ENCODE measurements at regions not wholly inside any gene's neighbourhood (a gene's known extent, or its start where the extent isn't known, plus 50 kb on each side); places are given as distances from the start of the nearest gene placed in this dataset.
A peak's percentile ranks its signal among the peaks of the same experiment; 100 is the strongest.
"Not testable (repeated sequence)": the region's sequence is repeated elsewhere in the genome, so short reads cannot be mapped to it uniquely, and the experiment has no call there.

DNA sequence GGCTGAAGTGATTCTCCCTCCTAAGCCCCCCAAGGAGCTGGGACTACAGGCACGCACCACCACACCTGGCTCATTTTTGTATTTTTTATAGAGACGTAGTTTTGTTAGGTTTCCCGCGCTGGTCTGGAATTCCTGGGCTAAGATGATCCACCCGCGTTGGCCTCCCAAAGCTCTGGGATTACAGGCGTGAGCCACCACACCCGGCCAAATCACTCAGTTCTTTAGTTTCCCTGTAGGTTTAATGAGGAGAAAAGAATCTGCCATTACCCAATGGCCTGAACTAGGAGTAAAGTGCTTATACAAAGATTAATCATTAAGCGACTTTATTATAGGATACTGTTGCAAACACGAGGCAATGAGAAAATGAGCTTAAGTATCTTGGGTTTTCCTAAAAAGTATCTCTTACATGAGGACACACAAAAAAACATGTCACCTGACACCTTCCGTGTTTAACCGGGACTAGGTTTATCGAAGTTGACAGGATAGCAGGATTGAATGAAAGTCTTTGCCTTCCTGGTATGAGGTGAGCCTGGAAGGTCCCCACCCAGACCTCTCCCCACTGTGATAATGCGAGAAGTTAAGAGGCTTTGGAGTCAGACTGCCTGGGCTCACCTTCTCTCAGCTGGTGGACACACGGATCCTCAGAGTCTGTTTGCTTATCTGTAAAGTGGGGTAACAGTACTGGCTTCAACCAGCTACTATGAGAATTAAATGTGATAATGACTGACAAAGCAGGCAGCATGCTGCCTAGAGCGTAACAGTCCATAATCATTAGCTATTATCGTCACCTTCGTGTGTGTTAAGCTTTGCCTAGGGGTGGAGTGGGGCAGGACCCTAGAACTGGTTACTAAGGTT lies 133.5 kb upstream of the KRAS start:
- DNase-seq (ENCODE audit: low read depth, low spot score), result no peak

DNA sequence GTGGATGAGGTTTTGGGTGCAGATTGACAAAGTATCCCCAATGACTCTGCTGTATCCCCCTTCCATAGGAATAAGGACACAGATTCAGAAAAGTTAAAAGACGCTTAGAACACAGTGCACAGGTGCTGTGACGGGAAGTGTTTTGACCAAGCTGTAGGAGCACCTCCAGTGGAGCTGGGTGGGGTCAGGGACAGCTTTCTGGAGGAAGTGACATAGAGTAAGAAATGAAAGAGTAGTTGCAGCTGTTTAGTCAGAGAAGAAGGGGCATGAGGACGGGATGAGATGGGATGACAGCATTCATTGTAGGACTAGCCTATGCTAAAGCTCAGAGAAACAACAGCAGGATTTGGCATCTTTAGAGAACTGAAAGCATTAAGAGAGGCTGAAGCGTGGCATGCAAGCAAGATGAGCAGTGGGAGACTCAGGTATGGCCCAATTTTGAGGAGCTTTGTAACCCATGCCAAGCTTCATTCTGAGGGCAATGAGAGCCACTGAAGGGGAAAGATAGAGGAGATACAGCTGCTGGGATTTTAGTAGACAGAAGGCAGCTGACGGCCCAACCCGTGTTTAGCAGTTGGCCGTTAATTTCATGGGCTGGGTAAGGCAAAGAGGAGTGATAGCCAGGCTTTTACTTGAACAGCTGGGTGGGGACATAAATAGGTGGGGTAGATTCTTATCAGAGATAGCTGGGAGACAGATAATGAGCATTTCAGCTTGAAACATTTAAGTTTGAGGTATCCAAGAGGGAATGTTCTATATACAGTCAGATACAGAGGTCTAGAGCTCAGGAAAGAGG lies 131.8 kb upstream of the KRAS start:
- no peak for DNase-seq (ENCODE audit: low read depth, low spot score)

DNA sequence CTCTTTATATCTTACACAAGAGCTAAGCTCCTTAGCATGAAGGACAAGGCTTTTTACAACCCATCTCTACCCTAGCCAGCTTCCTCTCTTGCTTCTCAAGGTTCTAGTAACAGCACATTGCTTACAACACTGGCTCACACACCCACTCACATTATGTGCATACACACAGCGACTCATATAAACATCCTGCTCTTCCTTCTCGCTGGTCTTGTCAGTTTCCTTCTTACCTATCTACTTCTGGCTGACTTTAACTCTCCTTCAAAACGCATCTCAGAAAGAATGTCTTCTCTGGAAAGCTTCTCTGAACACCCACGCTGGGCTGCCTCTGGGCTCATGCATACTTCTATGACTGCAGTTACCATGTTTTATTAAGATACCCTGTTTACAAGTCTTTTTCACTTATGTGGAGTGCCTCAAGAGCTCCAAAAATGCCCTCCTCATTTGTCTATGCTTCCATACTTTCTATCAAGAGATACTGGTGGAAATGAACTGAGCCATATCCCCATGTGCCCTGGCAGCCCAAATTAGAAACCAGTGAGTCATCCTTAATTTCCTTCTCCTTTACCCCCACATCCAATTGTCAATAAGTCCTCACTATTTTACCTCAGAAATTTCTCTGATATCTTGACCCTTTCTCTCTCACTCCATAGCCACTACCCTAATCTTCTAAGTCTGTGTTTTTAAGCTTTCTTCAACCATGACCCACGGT lies 126.9 kb upstream of the KRAS start:
- no peak for DNase-seq (ENCODE audit: low read depth, low spot score)

DNA sequence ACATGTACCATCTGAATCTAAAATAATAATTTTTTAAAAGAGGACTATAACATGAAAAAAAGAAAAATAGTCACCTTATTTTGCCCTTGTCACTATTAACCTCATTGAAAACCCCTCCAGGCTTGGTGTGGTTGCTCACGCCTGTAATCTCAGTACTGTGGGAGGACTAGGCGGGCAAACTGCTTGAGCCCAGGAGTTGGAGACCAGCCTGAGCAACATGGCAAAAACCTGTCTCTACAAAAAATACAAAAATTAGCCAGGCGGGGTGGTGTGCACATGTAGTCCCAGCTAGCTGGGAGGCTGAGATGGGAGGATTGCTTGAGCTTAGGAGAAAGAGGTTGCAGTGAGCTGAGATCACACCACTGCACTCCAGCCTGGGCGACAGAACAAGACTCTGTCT lies 126.3 kb upstream of the KRAS start:
- no peak for DNase-seq (ENCODE audit: low read depth, low spot score)

DNA sequence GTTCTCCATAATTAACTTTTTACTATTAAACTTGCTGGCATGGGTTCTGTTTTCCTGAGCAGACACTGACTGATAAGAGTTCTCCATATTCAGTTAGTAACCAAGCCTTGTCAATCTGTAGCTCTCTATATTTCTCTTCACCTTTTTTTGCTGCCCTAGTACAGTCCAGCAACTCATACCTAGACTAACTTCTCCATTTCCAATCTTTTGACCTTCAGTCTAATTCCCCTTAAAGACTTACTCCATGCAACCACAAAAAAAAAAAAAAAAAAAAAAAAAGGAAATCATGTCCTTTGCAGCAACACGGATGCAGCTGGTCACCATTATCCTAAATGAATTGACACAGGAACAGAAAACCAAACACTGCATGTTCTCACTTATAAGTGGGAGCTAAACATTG lies 125.7 kb upstream of the KRAS start:
- DNase-seq (ENCODE audit: low read depth, low spot score), result no peak

DNA sequence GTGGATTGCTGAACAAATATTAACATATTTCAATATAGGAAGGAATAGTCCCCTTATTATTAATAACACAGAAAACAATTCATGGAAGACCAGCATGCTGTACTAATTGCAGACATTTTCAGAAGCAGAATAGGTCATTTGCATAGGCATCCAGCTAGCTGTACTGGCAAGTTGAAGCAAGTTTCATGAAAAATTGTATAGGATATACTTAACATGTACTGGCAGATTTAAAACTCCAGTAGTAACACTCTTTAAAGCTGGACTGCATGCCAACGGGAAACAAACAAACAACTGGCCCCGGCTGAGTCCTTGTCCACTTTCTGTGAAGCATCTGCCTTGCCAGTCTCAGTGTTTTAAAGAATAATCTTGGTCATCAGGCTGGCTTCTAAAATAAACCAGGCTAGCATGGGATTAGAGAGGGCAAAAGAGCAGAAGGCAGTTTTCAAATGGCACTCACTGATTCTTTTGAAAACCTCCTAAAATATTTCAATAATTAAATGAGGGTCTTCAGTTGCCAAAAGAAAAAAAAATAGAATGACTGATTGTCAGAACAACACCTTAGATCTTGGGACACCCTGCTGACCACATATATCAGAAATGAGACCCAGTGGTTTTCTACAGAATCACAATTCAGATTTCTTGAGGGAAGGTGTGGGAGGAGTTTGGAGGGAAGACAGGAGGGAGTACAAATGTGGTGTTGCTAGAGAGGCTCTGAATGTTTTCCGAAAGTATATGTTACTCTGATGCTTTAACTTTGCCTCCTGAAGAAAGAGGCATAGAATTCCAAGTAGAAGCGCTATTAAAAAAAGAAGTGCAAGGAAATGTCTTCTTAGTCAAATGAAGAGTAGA lies 122.5 kb upstream of the KRAS start:
- DNase-seq (ENCODE audit: low read depth, low spot score), result no peak

DNA sequence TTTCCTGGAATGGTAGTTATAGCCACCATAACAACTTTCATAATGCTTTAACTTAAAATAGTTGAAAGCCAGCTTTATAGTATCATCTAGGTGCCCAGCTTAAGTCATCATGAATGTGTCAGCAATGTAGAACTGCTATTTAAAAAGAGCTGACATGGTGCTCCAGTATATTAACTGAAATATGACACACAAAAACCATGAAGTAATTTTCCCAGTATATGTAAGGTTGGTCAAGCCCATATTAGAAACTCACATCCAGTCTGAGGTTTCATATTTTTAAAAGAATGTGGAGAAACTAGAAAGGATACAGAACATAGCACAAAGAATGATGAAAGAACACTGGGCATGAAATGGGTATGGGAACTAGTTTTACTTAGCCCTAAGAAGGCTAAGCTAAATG lies 121.3 kb upstream of the KRAS start:
- no peak for DNase-seq (ENCODE audit: low read depth, low spot score)

DNA sequence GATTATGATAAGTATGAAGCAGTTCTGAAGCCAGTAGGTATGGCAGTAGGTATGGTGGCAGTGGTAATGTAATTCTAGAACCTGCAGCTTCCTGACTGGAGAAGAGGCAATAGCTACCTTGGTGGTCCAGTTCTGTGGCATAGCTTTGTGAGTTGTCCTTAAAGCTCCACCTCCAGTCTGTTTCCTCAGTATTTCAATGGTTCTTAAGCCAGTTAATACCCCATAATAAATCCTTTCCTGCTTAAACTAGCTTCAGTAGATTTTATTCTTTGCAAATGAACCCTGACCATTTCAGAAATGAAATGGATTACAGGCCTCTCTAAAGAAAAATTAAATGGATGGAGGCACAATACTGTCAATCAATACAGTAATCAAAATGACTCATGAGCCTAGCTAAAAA lies 117.8 kb upstream of the KRAS start:
- no peak for DNase-seq (ENCODE audit: low read depth, low spot score)

DNA sequence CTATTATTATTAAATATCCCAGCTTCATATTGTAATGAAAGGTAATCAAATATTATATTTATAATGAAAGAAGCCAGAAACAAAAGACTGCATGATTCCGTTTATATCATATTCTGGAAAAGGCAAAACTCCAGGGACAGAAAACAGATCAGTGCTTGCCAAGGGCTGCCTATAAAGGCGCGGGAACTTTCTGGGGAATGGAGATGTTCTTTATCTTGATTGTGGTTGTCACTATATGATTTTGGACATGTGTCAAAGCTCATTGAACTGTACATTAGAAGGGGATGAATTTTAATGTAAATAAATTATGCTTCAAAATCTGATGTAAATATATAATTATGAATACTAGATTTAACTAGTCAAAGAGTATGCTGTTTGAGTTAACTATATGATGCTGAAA lies 115.4 kb upstream of the KRAS start:
- DNase-seq (ENCODE audit: low read depth, low spot score), result no peak

DNA sequence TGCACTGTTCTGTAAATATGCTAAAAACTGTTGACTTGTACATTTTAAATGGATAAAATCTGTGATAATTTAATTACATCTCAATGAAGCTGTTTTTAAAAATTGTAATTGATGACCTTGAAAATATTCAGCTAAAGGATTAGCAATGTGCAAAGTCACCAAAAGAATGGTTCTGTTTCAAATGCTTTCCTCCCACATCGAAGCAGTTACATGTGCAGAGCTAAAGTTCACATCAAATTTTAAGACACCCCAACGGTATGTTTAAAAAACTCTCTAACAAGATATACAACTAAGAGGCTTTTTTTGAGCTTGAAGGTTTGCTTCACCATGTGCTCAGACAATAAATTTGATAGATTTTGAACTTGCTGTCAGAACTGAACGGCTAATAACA lies 114.6 kb upstream of the KRAS start:
- DNase-seq (ENCODE audit: low read depth, low spot score), result no peak

DNA sequence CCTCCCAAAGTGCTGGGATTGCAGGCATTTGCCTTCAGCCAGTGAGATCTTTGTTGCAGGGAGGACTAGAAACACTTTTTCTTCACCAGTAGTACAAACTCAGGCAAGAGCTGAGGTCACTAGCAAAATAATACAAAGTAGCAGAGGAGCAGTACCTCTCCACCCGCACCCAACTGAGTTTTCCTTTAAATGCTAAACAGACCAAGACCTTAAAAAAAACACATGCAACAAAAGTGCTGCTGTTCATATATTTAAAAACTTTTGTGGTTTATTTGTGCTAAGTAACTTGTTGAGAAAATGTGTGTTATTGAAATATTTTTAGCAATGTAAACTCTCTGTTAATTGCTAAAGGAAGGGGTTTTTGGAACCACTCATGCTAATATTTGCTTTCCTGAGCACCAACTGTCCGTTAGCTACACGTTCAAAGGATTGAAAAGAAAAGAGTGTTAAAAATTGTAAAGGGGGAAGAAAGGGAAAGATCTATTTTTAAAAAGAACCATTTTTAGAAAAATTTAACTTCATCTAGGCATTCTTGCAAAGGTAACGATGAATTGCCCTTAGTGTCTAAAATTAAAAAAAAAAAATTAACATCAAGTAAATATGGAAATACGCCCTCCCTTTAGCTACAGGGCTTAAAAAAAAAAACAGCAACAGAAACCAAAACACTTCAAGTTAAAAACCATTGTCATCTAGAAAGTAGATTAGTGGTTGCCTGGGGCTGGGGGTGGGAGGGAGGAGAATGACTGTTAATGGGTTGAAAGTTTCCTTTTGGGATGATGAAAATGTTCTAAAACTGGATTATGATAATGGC lies 114.0 kb upstream of the KRAS start:
- DNase-seq (ENCODE audit: low read depth, low spot score), result peak; percentile 32

DNA sequence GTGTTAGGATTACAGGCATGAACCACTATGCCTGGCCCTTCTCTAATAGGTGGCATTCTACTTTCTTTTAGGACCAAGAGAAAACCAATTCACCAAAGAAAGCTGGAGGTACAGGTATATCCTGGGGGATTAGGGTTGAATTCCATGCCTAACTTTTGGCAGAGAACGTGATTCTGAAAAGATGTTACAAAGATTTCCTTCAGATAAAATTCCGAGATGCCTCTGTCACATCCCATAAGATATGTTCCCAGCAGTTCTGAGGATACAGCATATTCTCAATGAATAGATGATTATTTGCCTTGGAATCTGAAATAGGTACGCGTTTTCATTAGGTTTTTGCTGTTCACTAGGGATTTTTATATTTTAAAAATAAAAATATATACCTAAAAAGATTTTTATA lies 111.9 kb upstream of the KRAS start:
- DNase-seq (ENCODE audit: low read depth, low spot score), result no peak

DNA sequence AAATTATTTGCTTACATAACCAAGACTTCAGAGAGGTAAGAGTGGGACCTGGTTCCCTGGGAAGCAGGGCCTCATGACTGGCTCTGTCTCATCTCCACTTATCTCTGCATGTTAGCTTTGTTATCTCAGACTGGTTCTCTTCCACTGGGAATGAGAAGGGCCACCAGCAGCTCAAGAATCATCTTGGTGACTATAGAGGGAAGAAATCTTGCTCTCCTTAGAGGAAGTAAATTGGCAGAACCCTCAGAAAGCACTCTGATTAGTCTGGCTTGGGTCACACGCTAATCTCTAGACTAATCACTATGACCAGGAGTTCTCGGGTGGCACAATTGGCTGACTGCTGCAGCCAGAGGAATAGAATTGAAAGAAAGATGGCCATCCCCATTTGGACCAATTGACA lies 110.8 kb upstream of the KRAS start:
- no peak for DNase-seq (ENCODE audit: low read depth, low spot score)

DNA sequence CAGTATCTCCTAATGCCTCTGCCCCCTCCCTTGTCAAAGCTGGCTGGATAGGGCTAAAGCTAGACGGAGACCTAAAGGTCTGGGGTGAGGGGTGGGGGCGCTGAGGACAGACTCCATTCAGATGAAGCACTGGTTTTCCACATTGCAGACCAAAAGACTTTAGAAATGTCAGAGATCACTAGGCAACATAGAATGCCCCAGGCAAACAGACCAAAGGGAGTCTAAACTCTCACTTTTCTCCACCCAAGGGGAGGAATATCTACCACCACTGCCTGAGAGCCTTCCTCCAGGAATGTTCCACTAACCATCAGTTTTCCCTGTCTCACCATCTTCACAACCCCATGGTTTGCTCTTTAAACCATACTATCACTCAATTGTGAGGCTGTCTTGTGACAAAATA lies 106.9 kb upstream of the KRAS start:
- DNase-seq (ENCODE audit: low read depth, low spot score), result no peak

DNA sequence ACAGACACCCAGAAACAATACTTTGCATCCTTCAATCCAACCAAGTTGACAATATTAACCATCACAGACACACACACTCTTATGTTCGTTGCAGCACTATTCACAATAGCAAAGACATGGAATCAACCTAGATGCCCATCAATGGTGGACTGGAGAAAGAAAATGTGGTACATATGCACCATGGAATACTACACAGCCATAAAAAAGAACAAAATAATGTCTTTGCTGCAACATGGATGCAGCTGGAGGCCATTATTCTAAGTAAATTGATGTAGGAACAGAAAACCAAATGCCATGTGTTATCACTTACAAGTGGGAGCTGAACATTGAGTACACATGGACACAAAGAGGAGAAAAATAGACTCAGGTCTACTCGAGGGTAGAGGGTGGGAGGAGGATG lies 102.2 kb upstream of the KRAS start:
- not testable (repeated sequence) for DNase-seq (ENCODE audit: low read depth, low spot score)

DNA sequence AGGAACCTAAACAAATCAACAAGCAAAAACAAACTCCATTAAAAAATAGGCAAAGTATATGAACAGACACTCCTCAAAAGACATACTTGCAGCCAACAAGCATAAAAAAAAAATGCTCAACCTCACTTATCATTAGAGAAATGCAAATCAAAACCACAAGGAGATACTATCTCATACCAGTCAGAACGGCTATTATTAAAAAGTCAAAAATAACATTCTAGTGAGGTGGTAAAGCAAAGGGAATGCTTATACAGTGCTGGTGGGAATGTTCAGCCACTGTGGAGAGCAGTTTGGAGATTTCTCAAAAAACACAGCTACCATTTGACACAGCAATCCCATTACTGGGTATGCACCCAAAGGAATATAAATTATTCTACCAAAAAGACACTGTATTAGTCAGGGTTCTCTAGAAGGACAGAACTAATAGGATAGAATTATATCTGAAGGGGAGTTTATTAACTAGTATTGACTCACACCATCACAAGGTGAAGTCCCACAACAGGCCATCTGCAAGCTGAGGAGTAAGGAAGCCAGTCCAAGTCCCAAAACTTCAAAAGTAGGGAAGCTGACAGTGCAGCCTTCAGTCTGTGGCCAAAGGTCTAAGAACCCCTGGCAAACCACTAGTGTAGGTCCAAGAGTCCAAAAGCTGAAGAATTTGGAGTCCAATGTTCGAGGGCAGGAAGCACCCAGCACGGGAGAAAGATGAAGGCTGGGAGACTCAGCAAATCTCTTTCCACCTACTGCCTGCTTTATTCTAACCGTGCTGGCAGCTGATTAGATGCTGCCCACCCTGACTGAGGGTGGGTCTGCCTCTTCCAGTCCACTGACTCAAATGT lies 101.6 kb upstream of the KRAS start:
- DNase-seq (ENCODE audit: low read depth, low spot score), result no peak

DNA sequence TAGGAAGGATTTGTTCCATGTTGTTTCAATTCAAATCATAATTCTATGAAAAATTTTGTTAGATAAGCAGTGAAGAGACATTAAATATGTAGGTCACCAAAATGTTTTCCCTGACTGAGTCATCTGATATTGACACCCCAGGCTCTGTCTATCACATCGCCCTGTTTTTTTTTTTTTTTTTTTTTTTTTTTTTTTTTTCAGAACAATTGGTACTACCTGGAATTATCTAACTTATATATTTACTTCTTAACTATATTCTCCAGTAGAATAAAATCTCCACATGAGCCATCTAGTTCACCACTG lies 97.8 kb upstream of the KRAS start:
- no peak for DNase-seq (ENCODE audit: low read depth, low spot score)

DNA sequence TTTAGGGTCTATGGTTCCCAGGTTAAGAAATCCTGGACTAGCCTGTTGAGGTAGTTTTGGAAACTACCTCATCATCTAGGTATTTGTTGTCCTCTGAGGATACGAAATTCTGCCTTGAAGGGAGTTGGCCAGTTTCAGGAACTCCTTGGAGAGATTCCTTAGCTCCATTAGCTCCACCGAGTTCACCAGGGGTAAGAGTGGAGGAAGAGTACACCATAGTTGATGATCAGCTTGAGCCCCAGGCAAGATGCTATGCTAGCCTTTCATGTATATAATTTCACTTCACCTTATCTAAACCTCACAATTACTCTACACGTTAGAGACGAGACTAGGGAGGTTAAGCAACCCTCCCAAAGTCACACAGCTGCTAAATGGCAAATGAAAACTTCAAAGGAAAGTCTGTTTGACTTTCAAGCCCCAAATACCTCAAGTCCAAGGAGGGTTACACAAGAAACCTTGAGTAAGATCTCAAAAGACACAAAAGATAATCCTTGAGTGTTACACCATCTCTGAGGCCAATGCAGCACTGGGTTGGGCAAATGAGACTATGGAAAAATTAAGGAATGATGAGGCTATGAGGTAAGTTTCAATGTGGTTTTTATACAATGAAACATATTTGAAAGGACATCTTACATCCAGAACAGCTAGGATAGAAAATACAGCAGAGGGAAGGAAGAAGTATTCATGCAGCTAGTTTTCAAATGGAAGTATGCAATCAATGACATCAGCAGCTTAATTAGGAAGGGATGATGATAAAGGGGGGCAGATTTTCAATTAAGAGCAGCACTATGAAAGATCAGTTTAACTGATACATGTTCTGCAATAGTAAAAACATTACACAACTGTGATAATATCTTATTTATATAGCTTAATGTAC lies 97.2 kb upstream of the KRAS start:
- no peak for DNase-seq (ENCODE audit: low read depth, low spot score)

DNA sequence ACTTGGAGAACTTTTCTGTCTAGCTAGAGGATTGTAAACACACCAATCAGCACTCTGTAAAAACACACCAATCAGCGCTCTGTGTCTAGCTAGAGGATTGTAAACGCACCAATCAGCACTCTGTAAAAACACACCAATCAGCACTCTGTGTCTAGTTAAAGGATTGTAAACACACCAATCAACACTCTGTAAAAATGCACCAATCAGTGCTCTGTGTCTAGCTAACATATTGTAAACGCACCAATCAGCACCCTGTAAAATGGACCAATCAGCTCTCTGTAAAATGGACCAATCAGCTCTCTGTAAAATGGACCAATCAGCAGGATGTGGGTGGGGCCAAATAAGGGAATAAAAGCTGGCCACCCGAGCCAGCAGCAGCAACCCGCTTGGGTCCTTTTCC lies 91.1 kb upstream of the KRAS start:
- DNase-seq (ENCODE audit: low read depth, low spot score), result not testable (repeated sequence)
